Tibial nerve (tissue), 4 donors: ENCODE measurements at regions not wholly inside any gene's neighbourhood (a gene's known extent, or its start where the extent isn't known, plus 50 kb on each side); places are given as distances from the start of the nearest gene placed in this dataset.
"Not testable (repeated sequence)": the region's sequence is repeated elsewhere in the genome, so short reads cannot be mapped to it uniquely, and the experiment has no call there.

ENCODE experiments used
- DNase-seq, 2 donors: peaks; one replicate each; pipeline ENCODE4 v3.0.0-alpha.2; 2019; ENCODE audit warnings: low spot score in 2 of 2
- H3K27ac ChIP-seq, 4 donors: fragments of 200-600 bp; sonication (generic) in 3 of 4; one replicate each; pipeline ENCODE4 v1.5.1; 2017 to 2019; ENCODE audit warnings: mild to moderate bottlenecking in 1 of 4
- H3K27me3 ChIP-seq, 2 donors: fragments of 200-600 bp; sonication (generic) in 1 of 2; one replicate each; pipeline versions ENCODE4 v1.5.1 to v1.6.0; 2017 to 2019
- H3K36me3 ChIP-seq, 3 donors: fragments of 200-600 bp; sonication (generic); one replicate each; pipeline ENCODE4 v1.5.1; 2018 to 2019
- H3K4me1 ChIP-seq, 4 donors: fragments of 200-600 bp; sonication (generic) in 3 of 4; one replicate each; pipeline ENCODE4 v1.5.1; 2017 to 2019
- H3K4me3 ChIP-seq, 4 donors: fragments of 200-600 bp; sonication (generic) in 3 of 4; one replicate each; pipeline ENCODE4 v1.5.1; 2017 to 2019; ENCODE audit warnings: mild to moderate bottlenecking in 1 of 4, moderate library complexity in 1 of 4
- H3K9me3 ChIP-seq, 4 donors: fragments of 200-600 bp; sonication (generic) in 3 of 4; one replicate each; pipeline ENCODE4 v1.5.1; 2017 to 2019
- EP300 ChIP-seq, 2 donors: sonication (generic); formaldehyde crosslinking; IDR thresholded peaks; one replicate each; pipeline ENCODE4 v1.6.1; 2017; ENCODE audit warnings: antibody characterized with exemption in 2 of 2, mild to moderate bottlenecking in 1 of 2
- POLR2A ChIP-seq, 2 donors: fragments of 450-650 bp; IDR thresholded peaks; one replicate each; pipeline ENCODE4 v1.6.1; 2017; ENCODE audit warnings: antibody characterized with exemption in 2 of 2, mild to moderate bottlenecking in 2 of 2, moderate library complexity in 2 of 2
- WGBS, 2 donors: methylation state at CpG; one replicate each; pipeline ENCODE4 v1.1.5; 2018; 5-methylcytosine and 5-hydroxymethylcytosine counted together
- TF ChIP-seq, protein P1 (sequence below), 5 experiments: fragments of 200-600 bp in 3 of 5; fragments of 450-650 bp in 2 of 5; sonication (generic) in 3 of 5; IDR thresholded peaks; one replicate each; pipeline ENCODE4 v1.5.1; 2016 to 2019; ENCODE audit warnings: antibody characterized with exemption in 5 of 5, mild to moderate bottlenecking in 3 of 5, moderate library complexity in 2 of 5

DNA sequence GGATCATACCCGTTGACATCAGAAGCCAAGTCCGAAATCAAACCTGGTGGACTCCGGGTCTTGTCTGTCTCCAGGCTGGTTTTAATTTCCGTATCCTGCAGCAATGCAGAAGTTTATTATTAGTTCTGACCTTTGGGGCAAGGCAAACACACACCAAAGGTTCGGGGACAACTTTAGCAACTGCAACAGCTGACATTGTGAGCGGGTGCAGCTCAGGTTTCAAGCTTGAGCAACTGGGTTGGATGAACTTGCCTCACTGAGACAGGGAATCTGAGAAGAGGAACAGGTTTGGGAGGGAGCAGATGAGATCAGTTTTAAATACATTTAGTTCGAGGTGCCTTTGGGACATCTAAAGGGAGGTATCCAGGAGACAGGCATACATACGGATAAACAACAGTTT is 110.7 kb downstream of the GNL3L start:
- DNase-seq: no peak
- peak overlapping the region in 3 of 4 donors; percentile 88 to 95 (median 89) for H3K27ac ChIP-seq
- H3K9me3 ChIP-seq: no peaks in the 10 kb centered on the region
- TF ChIP-seq POLR2A (IDR thresholded peaks at IDR 0.05): no peak
- no peaks in the 10 kb centered on the region for H3K4me1 ChIP-seq
- H3K27me3 ChIP-seq: no peaks in the 10 kb centered on the region
- WGBS, 2 donors: 57 to 60% methylated on average over 8 of the region's 8 CpGs
- H3K36me3 ChIP-seq: no peaks in the 10 kb centered on the region
- H3K4me3 ChIP-seq: no peak overlapping the region

DNA sequence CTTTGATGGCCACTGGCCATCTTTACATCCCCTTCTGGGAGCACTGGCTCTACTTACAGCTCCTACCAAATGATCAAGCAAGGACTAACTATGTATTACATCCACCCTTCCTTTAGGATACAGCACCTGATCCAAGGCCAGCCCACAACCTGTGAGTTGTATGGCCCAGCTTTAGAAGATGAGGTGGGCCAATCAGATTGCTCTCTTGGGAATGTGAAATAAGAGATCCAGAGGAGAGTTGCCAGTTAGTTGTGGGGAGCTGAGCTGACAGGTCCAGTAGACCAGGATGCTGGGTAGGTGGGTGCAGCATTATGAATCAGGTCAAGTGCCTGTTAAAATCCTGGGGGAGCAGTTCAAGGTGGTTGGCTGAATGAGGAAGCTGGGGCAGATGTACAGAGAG is 111.5 kb downstream of the GNL3L start:
- Histone ChIP-seq H3K36me3 (no peaks in the 10 kb centered on the region), H3K27me3 (no peaks in the 10 kb centered on the region), H3K27ac (no peak overlapping the region), H3K4me1 (no peaks in the 10 kb centered on the region), H3K9me3 (no peaks in the 10 kb centered on the region), H3K4me3 (no peak overlapping the region)
- no peak for DNase-seq
- TF ChIP-seq EP300 (IDR thresholded peaks at IDR 0.05): no peak
- TF ChIP-seq, protein P1, sequence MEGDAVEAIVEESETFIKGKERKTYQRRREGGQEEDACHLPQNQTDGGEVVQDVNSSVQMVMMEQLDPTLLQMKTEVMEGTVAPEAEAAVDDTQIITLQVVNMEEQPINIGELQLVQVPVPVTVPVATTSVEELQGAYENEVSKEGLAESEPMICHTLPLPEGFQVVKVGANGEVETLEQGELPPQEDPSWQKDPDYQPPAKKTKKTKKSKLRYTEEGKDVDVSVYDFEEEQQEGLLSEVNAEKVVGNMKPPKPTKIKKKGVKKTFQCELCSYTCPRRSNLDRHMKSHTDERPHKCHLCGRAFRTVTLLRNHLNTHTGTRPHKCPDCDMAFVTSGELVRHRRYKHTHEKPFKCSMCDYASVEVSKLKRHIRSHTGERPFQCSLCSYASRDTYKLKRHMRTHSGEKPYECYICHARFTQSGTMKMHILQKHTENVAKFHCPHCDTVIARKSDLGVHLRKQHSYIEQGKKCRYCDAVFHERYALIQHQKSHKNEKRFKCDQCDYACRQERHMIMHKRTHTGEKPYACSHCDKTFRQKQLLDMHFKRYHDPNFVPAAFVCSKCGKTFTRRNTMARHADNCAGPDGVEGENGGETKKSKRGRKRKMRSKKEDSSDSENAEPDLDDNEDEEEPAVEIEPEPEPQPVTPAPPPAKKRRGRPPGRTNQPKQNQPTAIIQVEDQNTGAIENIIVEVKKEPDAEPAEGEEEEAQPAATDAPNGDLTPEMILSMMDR (IDR thresholded peaks at IDR 0.05): no peak
- no peak for TF ChIP-seq POLR2A (IDR thresholded peaks at IDR 0.05)

DNA sequence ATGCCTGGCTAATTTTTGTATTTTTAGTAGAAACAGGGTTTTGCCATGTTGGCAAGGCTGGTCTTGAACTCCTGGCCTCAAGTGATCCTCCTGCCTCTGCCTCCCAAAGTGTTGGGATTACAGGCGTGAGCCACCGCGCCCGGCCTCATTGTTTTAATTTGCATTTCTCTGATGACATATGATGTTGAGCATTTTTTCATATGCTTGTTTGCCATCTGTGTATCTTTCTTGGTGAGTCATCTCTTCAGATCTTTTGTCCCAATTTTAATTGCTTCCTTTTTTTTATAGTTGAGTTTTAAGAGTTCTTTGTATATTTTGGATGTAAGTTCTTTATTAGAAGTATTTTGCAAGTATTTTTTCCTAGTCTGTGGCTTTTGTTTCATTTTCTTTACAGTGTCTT is 117.6 kb downstream of the GNL3L start:
- not testable (repeated sequence) for H3K27ac ChIP-seq, H3K4me3 ChIP-seq, H3K36me3 ChIP-seq, DNase-seq, H3K9me3 ChIP-seq, H3K27me3 ChIP-seq, H3K4me1 ChIP-seq
- WGBS, 2 donors: 81 to 92% methylated on average over 4 of the region's 4 CpGs

DNA sequence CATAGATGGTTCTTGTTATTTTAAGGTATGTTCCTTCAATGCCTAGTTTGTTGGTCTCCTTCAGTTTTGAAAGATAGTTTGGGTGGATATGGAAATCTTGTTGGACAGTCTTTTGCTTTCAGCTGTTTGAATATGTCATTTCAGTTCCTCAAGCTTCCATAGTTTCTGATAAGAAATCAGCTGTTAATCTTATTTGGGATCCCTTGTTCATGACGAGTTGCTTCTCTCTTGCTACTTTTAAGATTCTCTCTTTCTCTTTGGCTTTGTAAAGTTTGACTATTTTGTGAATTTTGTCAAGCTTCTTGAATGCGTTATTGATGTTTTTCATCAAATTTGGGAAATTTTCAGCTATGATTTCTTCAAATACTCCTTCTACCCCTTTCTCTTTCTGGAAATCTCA is 129.5 kb downstream of the GNL3L start:
- Histone ChIP-seq H3K9me3 (peaks cover 0 to 8% (median 1%) of the 10 kb centered on the region in 4 donors), H3K27ac (no peak overlapping the region), H3K36me3 (no peaks in the 10 kb centered on the region), H3K27me3 (no peaks in the 10 kb centered on the region), H3K4me3 (no peak overlapping the region), H3K4me1 (no peaks in the 10 kb centered on the region)
- TF ChIP-seq POLR2A (IDR thresholded peaks at IDR 0.05) (no peak), EP300 (IDR thresholded peaks at IDR 0.05) (no peak)
- TF ChIP-seq, protein P1 (IDR thresholded peaks at IDR 0.05): no peak
- whole genome bisulfite sequencing, 2 donors: 71 to 82% methylated on average over 2 of the region's 2 CpGs
- no peak for DNase-seq

DNA sequence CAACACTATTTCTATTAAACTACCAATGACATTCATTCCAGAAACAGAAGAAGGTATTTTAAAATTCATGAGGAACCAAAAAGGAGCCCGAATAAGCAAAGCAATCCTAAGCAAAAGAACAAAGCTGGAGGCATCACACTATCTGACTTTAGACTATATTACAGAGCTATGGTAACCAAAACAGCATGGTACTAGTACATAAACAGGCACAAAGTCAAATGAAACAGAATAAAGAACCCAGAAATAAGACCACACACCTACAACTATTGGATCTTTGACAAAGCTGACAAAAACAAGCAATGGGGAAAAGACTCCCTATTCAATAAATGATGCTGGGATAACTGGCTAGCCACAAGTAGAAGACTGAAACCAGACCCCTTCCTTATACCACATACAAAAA is 122.3 kb downstream of the ITIH6 start:
- DNase-seq: no peak
- no peak for TF ChIP-seq EP300 (IDR thresholded peaks at IDR 0.05)
- no peaks in the 10 kb centered on the region for H3K4me1 ChIP-seq
- WGBS, 2 donors: 37 to 47% methylated on average over 1 of the region's 1 CpG
- no peaks in the 10 kb centered on the region for H3K27me3 ChIP-seq
- H3K9me3 ChIP-seq: peaks cover 0 to 14% (median 2%) of the 10 kb centered on the region in 4 donors
- H3K27ac ChIP-seq: no peak overlapping the region
- no peak overlapping the region for H3K4me3 ChIP-seq
- no peaks in the 10 kb centered on the region for H3K36me3 ChIP-seq

DNA sequence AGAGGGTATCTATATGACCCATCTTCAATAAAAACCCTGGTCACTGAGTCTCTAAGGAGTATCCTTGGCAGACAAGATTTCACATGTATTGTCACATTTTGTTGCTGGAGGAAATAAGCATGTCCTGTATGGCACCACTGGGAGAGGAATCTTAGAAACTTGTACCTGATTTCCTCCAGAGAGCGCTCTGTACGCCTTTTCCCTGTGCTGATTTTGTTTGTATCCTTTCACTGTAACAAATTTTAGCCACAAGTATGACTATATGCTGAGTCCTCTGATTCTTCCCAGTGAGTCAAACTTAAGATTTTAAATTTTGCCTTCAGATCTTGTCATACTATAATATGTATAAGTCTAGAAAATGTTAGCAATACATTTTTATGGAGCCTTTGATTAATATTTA is 102.8 kb downstream of the ITIH6 start:
- Histone ChIP-seq H3K9me3 (no peaks in the 10 kb centered on the region), H3K4me1 (no peaks in the 10 kb centered on the region), H3K4me3 (no peak overlapping the region), H3K27ac (no peak overlapping the region), H3K36me3 (no peaks in the 10 kb centered on the region), H3K27me3 (no peaks in the 10 kb centered on the region)
- WGBS, 2 donors: 17 to 58% methylated on average over 2 of the region's 2 CpGs
- TF ChIP-seq EP300 (IDR thresholded peaks at IDR 0.05): no peak
- TF ChIP-seq, protein P1 (IDR thresholded peaks at IDR 0.05): no peak
- no peak for TF ChIP-seq POLR2A (IDR thresholded peaks at IDR 0.05)
- DNase-seq: no peak

DNA sequence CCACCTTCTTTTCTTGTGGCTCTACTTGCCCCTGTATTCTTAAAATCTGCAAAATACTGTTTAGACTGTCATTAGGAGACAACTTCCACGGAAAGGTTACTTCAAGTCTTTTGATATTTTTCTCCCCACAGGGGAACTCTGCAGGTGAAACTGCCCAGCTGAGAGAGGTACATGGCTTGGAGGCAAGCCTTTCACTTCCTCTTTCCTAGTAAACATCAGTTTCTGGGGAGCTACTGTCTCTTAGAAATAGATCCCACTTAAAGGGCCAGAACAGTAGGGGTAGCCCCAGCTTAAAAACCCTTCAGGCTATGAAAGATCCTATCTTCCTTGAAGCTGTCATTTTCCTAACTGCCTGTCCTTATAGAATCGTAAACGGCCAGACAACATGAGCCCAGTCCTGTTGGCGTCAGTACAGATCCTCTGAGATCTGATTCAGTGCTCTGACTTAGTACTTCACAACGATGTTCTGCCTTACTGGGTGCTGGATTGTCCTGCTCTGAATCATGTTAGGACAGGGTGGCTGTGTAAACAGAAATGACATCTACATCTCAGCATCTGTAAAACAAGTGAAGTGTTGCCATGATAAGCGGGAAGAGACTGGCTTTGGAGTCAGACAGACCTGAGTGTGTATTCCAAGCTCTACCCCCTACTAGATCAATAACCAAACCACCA is 102.1 kb downstream of the ITIH6 start:
- H3K9me3 ChIP-seq: no peaks in the 10 kb centered on the region
- no peaks in the 10 kb centered on the region for H3K27me3 ChIP-seq
- no peak for DNase-seq
- no peak overlapping the region for H3K27ac ChIP-seq
- 61 to 63% methylated on average over 6 of the region's 6 CpGs for WGBS, 2 donors
- no peak overlapping the region for H3K4me3 ChIP-seq
- no peaks in the 10 kb centered on the region for H3K36me3 ChIP-seq
- H3K4me1 ChIP-seq: no peaks in the 10 kb centered on the region
- TF ChIP-seq EP300 (IDR thresholded peaks at IDR 0.05) (no peak), POLR2A (IDR thresholded peaks at IDR 0.05) (no peak)
- TF ChIP-seq, protein P1 (IDR thresholded peaks at IDR 0.05): no peak
